Spinal cord (tissue), 9 donors: ENCODE measurements at regions not wholly inside any gene's neighbourhood (a gene's known extent, or its start where the extent isn't known, plus 50 kb on each side); places are given as distances from the start of the nearest gene placed in this dataset.

Source experiments
- DNase-seq, 6 donors: peaks; one replicate each; pipeline versions ENCODE4 v3.0.0 to v3.0.0-alpha.2; 2013 to 2015; ENCODE audit warnings: low spot score in 6 of 6, low read depth in 4 of 6
- H3K27ac ChIP-seq: one replicate; pipeline ENCODE4 v1.5.1; 2013; ENCODE audit warnings: low read depth, low read length, control low read depth
- H3K27me3 ChIP-seq: one replicate; pipeline ENCODE4 v1.6.1; 2013; ENCODE audit warnings: low read length; ENCODE audit not compliant: control insufficient read depth, insufficient read depth
- H3K36me3 ChIP-seq: one replicate; pipeline ENCODE4 v1.6.1; 2013; ENCODE audit warnings: low read length; ENCODE audit not compliant: control insufficient read depth, insufficient read depth
- H3K4me1 ChIP-seq: one replicate; pipeline ENCODE4 v1.6.1; 2013; ENCODE audit warnings: low read length; ENCODE audit not compliant: control insufficient read depth, insufficient read depth
- H3K4me3 ChIP-seq: one replicate; pipeline ENCODE4 v1.5.1; 2013; ENCODE audit warnings: low read depth, low read length, control low read depth
- H3K9me3 ChIP-seq: one replicate; pipeline ENCODE4 v1.6.1; 2013; ENCODE audit warnings: low read length; ENCODE audit not compliant: control insufficient read depth, insufficient read depth
- WGBS: methylation state at CpG from one replicate; pipeline ENCODE4 v1.1.5; 2013; ENCODE audit warnings: missing lambda C conversion rate; ENCODE audit not compliant: insufficient coverage; 5-methylcytosine and 5-hydroxymethylcytosine counted together
- donor health status: healthy.

GRCh38 chr3:117297065-117297464, 587.5 kb downstream of the TUSC7 start:
- no peaks in the 10 kb centered on the region for H3K27me3 ChIP-seq
- no peak overlapping the region for H3K4me3 ChIP-seq
- no CpG with 5 or more reads among the region's 1 CpG for WGBS
- H3K4me1 ChIP-seq = no peaks in the 10 kb centered on the region
- DNase-seq = no peak
- H3K36me3 ChIP-seq = no peaks in the 10 kb centered on the region
- no peaks in the 10 kb centered on the region for H3K9me3 ChIP-seq
- H3K27ac ChIP-seq = no peak overlapping the region

GRCh38 chr3:117297541-117297940, 588.0 kb downstream of the TUSC7 start:
- Histone ChIP-seq H3K27me3 (no peaks in the 10 kb centered on the region), H3K4me3 (no peak overlapping the region), H3K36me3 (no peaks in the 10 kb centered on the region), H3K4me1 (no peaks in the 10 kb centered on the region), H3K9me3 (no peaks in the 10 kb centered on the region), H3K27ac (no peak overlapping the region)
- no peak for DNase-seq
- no CpG with 5 or more reads among the region's 2 CpGs for WGBS

GRCh38 chr3:117298273-117298672, 588.7 kb downstream of the TUSC7 start:
- no peaks in the 10 kb centered on the region for H3K27me3 ChIP-seq
- no peaks in the 10 kb centered on the region for H3K9me3 ChIP-seq
- H3K27ac ChIP-seq = no peak overlapping the region

GRCh38 chr3:117302428-117302827, 592.8 kb downstream of the TUSC7 start:
- peak in 2 of 6 donors; percentile 48 to 56 for DNase-seq
- Histone ChIP-seq H3K9me3 (no peaks in the 10 kb centered on the region), H3K27me3 (no peaks in the 10 kb centered on the region), H3K4me1 (no peaks in the 10 kb centered on the region), H3K27ac (no peak overlapping the region), H3K4me3 (no peak overlapping the region), H3K36me3 (no peaks in the 10 kb centered on the region)
- WGBS = 13% methylated on average over 2 of the region's 7 CpGs

More at GRCh38 chr3:117298273-117298672, 588.7 kb downstream of the TUSC7 start:
- DNase-seq = no peak
- no peaks in the 10 kb centered on the region for H3K36me3 ChIP-seq
- H3K4me3 ChIP-seq = no peak overlapping the region
- no peaks in the 10 kb centered on the region for H3K4me1 ChIP-seq

- DNase-seq = no peak
- Histone ChIP-seq H3K4me3 (no peak overlapping the region), H3K27me3 (no peaks in the 10 kb centered on the region), H3K9me3 (no peaks in the 10 kb centered on the region), H3K36me3 (no peaks in the 10 kb centered on the region), H3K4me1 (no peaks in the 10 kb centered on the region), H3K27ac (no peak overlapping the region)
- no CpG with 5 or more reads among the region's 1 CpG for WGBS
Observed at GRCh38 chr3:117303443-117303842, 593.9 kb downstream of the TUSC7 start.

GRCh38 chr3:117304681-117305080, 595.1 kb downstream of the TUSC7 start:
- Histone ChIP-seq H3K27ac (no peak overlapping the region), H3K27me3 (no peaks in the 10 kb centered on the region), H3K4me1 (no peaks in the 10 kb centered on the region), H3K4me3 (no peak overlapping the region), H3K36me3 (no peaks in the 10 kb centered on the region), H3K9me3 (no peaks in the 10 kb centered on the region)
- WGBS = no CpG with 5 or more reads among the region's 2 CpGs
- no peak for DNase-seq

- Histone ChIP-seq H3K36me3 (no peaks in the 10 kb centered on the region), H3K27ac (no peak overlapping the region), H3K4me3 (no peak overlapping the region), H3K4me1 (no peaks in the 10 kb centered on the region), H3K27me3 (no peaks in the 10 kb centered on the region), H3K9me3 (no peaks in the 10 kb centered on the region)
- DNase-seq = peak in 2 of 6 donors; percentile 23 to 74
- WGBS = no CpG with 5 or more reads among the region's 1 CpG
Observed at GRCh38 chr3:117305681-117306080, 596.1 kb downstream of the TUSC7 start.

GRCh38 chr3:117306299-117306698, 596.7 kb downstream of the TUSC7 start:
- no CpG with 5 or more reads among the region's 1 CpG for WGBS
- H3K27ac ChIP-seq = no peak overlapping the region
- DNase-seq = no peak
- no peaks in the 10 kb centered on the region for H3K4me1 ChIP-seq
- no peak overlapping the region for H3K4me3 ChIP-seq
- no peaks in the 10 kb centered on the region for H3K27me3 ChIP-seq
- no peaks in the 10 kb centered on the region for H3K9me3 ChIP-seq
- no peaks in the 10 kb centered on the region for H3K36me3 ChIP-seq

- DNase-seq = no peak
- WGBS = no CpG with 5 or more reads among the region's 3 CpGs
- no peaks in the 10 kb centered on the region for H3K36me3 ChIP-seq
- no peak overlapping the region for H3K4me3 ChIP-seq
- H3K27me3 ChIP-seq = no peaks in the 10 kb centered on the region
- H3K4me1 ChIP-seq = no peaks in the 10 kb centered on the region
- H3K27ac ChIP-seq = no peak overlapping the region
- no peaks in the 10 kb centered on the region for H3K9me3 ChIP-seq
Observed at GRCh38 chr3:117308353-117308752, 598.8 kb downstream of the TUSC7 start.

- no peaks in the 10 kb centered on the region for H3K4me1 ChIP-seq
- no peaks in the 10 kb centered on the region for H3K27me3 ChIP-seq
- H3K9me3 ChIP-seq = no peaks in the 10 kb centered on the region
- DNase-seq = peak in 1 of 6 donors; percentile 29
- H3K36me3 ChIP-seq = no peaks in the 10 kb centered on the region
- H3K4me3 ChIP-seq = no peak overlapping the region
- WGBS = no CpG with 5 or more reads among the region's 1 CpG
- no peak overlapping the region for H3K27ac ChIP-seq
Observed at GRCh38 chr3:117308756-117309155, 599.2 kb downstream of the TUSC7 start.
